ENCODE measurements at regions not wholly inside any gene's neighbourhood (a gene's known extent, or its start where the extent isn't known, plus 50 kb on each side); places are given as distances from the start of the nearest gene placed in this dataset.
"Not testable (repeated sequence)": the region's sequence is repeated elsewhere in the genome, so short reads cannot be mapped to it uniquely, and the experiment has no call there.

DNA sequence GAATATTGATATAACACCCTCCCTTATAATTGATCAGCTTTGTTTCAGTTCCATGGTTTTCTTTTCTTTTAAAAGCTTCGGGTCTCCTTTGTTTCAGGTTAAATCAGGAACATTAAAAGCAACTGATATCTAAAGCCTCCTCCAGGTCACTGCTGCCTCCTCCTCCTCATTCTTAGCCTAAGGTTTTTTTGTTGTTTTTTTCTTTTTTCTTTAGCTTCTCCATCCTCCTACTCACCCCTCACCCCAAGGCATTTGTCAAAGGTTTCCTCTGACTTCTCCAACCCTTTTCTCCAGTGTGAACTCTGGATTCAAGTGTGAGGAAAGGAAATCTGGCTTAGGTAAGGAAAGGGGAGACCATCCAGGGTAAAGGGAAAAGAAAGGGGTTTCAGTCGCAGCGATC is 420.2 kb upstream of the NFE2L3 start:
- Histone ChIP-seq H3K4me2 (no peak overlapping the region), H3K36me3 (no peaks in the 10 kb centered on the region), H3K4me3 (no peak overlapping the region), H3K4me1 (peaks cover 0 to 7% (median 0%) of the 10 kb centered on the region in 10 experiments; a peak in 7 of 20 replicates), H3K9ac (no peak overlapping the region), H3K27ac (no peak overlapping the region), H3K27me3 (no peaks in the 10 kb centered on the region), H4K20me1 (no peaks in the 10 kb centered on the region), H3K9me3 (replicated peaks in 1 of 11) (peaks cover 0 to 10% (median 0%) of the 10 kb centered on the region in 11 experiments; a peak in 1 of 22 replicates)
- TF ChIP-seq Cebpa-rat (IDR thresholded peaks at IDR 0.05), result no peak

DNA sequence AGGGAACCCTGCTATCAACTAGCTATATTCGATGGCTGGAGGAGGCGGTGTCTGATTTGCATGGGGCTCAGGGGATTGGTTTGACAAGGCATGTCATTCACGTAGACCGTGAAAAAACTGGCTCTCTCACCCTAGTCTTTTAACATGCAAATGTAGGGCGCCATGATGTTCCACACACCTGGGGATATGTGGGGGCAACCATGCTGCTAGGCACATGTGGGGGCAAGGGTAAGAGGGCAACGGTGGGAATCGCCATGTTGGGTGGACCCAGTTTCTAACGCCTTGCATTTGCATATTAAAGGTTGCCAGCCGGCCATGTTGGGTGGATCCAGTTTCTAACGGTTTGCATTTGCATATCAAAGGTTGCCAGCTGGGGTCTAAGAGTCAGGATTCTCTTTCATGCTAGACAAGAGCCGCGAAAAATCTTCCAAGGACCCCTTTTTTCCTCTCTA is 419.2 kb upstream of the NFE2L3 start:
- TF ChIP-seq Cebpa-rat (IDR thresholded peaks at IDR 0.05), result no peak
- no peak overlapping the region for H3K9ac ChIP-seq
- H3K36me3 ChIP-seq, result no peaks in the 10 kb centered on the region
- peaks cover 0 to 7% (median 0%) of the 10 kb centered on the region in 10 experiments; a peak in 7 of 20 replicates for H3K4me1 ChIP-seq
- no peak overlapping the region for H3K27ac ChIP-seq
- H4K20me1 ChIP-seq, result no peaks in the 10 kb centered on the region
- no peak overlapping the region for H3K4me2 ChIP-seq
- H3K27me3 ChIP-seq, result no peaks in the 10 kb centered on the region
- peaks cover 0 to 10% (median 0%) of the 10 kb centered on the region in 11 experiments; a peak in 1 of 22 replicates for H3K9me3 ChIP-seq (replicated peaks in 1 of 11)
- no peak overlapping the region for H3K4me3 ChIP-seq

- H3K27ac ChIP-seq, result no peak overlapping the region
- no peaks in the 10 kb centered on the region for H3K36me3 ChIP-seq
- H4K20me1 ChIP-seq, result no peaks in the 10 kb centered on the region
- H3K4me2 ChIP-seq, result peak overlapping the region in 2 of 11 experiments; percentile 1 to 10; a peak in 1 of 22 replicates
- no peak overlapping the region for H3K9ac ChIP-seq
- H3K27me3 ChIP-seq, result no peaks in the 10 kb centered on the region
- peaks cover 0 to 7% (median 0%) of the 10 kb centered on the region in 10 experiments; a peak in 7 of 20 replicates for H3K4me1 ChIP-seq
- H3K4me3 ChIP-seq, result no peak overlapping the region
- H3K9me3 ChIP-seq (replicated peaks in 1 of 11), result peaks cover 0 to 10% (median 0%) of the 10 kb centered on the region in 11 experiments; a peak in 1 of 22 replicates
- no peak for TF ChIP-seq Cebpa-rat (IDR thresholded peaks at IDR 0.05)
Measured at GRCh38 chr7:25735674-25736242, 416.2 kb upstream of the NFE2L3 start.

DNA sequence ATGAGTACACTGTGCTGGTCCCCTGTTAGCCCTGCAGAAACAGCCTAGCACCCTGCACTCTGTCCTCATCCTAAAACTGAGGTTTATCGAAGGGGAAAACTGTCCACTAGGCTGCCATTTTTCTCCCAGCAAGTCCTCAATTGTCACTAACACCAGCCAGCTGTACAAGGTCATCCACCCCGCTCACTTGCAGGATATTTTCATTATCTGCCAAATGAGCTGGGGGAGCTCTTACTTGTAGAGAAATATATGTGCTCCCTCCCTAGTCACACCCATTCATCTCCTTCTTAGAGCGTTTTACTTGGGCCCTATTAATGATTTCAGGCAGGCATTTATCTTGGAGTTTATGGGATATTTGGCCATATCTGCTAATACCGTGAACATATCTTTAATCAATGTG is 413.5 kb upstream of the NFE2L3 start:
- H3K27ac ChIP-seq, result no peak overlapping the region
- no peak overlapping the region for H3K4me2 ChIP-seq
- H3K4me3 ChIP-seq, result no peak overlapping the region
- H4K20me1 ChIP-seq, result no peaks in the 10 kb centered on the region
- no peaks in the 10 kb centered on the region for H3K36me3 ChIP-seq
- peaks cover 0 to 7% (median 0%) of the 10 kb centered on the region in 10 experiments; a peak in 3 of 20 replicates for H3K4me1 ChIP-seq
- TF ChIP-seq Cebpa-rat (IDR thresholded peaks at IDR 0.05), result no peak
- H3K9me3 ChIP-seq (replicated peaks in 1 of 11), result no peaks in the 10 kb centered on the region; a peak in 1 of 22 replicates
- no peak overlapping the region for H3K9ac ChIP-seq
- H3K27me3 ChIP-seq, result no peaks in the 10 kb centered on the region

DNA sequence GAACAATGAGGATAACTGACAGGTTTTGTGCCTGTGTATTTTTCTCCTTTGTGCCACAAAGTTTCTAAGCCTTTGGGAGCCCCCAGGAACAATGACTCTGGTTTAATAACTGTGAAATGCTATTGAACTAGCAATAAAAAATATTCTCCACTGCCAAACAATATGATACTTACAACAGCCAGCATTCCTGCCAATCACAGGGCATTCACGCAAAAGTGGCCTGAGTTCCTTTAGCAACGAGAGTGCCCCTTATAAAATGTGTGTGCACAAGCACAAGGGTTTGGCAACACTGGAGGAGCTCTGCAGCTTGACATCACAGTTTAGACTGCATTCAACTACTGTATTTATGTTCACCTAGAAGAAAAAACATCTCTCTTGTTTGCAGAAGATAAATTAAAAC is 412.9 kb upstream of the NFE2L3 start:
- Histone ChIP-seq H3K4me2 (no peak overlapping the region), H3K9ac (no peak overlapping the region), H3K36me3 (no peaks in the 10 kb centered on the region), H4K20me1 (no peaks in the 10 kb centered on the region), H3K9me3 (replicated peaks in 1 of 11) (no peaks in the 10 kb centered on the region; a peak in 1 of 22 replicates), H3K27ac (no peak overlapping the region), H3K4me1 (peaks cover 0 to 7% (median 0%) of the 10 kb centered on the region in 10 experiments; a peak in 3 of 20 replicates), H3K27me3 (no peaks in the 10 kb centered on the region), H3K4me3 (no peak overlapping the region)
- TF ChIP-seq Cebpa-rat (IDR thresholded peaks at IDR 0.05), result no peak

GRCh38 chr7:25742316-25742715 is 409.7 kb upstream of the NFE2L3 start:
- no peaks in the 10 kb centered on the region for H3K4me1 ChIP-seq
- H3K9me3 ChIP-seq (replicated peaks in 1 of 11), result no peaks in the 10 kb centered on the region; a peak in 1 of 22 replicates
- H3K4me3 ChIP-seq, result no peak overlapping the region
- no peaks in the 10 kb centered on the region for H3K27me3 ChIP-seq
- H3K36me3 ChIP-seq, result no peaks in the 10 kb centered on the region
- H3K27ac ChIP-seq, result no peak overlapping the region
- no peak for TF ChIP-seq Cebpa-rat (IDR thresholded peaks at IDR 0.05)
- no peak overlapping the region for H3K4me2 ChIP-seq
- H3K9ac ChIP-seq, result no peak overlapping the region
- H4K20me1 ChIP-seq, result no peaks in the 10 kb centered on the region

- not testable (repeated sequence) for H3K9ac ChIP-seq; H3K4me3 ChIP-seq; H4K20me1 ChIP-seq; H3K4me1 ChIP-seq; H3K9me3 ChIP-seq (replicated peaks in 1 of 11); H3K27me3 ChIP-seq; H3K36me3 ChIP-seq; H3K27ac ChIP-seq; H3K4me2 ChIP-seq
Measured at GRCh38 chr7:25743670-25744451, 408.1 kb upstream of the NFE2L3 start.

DNA sequence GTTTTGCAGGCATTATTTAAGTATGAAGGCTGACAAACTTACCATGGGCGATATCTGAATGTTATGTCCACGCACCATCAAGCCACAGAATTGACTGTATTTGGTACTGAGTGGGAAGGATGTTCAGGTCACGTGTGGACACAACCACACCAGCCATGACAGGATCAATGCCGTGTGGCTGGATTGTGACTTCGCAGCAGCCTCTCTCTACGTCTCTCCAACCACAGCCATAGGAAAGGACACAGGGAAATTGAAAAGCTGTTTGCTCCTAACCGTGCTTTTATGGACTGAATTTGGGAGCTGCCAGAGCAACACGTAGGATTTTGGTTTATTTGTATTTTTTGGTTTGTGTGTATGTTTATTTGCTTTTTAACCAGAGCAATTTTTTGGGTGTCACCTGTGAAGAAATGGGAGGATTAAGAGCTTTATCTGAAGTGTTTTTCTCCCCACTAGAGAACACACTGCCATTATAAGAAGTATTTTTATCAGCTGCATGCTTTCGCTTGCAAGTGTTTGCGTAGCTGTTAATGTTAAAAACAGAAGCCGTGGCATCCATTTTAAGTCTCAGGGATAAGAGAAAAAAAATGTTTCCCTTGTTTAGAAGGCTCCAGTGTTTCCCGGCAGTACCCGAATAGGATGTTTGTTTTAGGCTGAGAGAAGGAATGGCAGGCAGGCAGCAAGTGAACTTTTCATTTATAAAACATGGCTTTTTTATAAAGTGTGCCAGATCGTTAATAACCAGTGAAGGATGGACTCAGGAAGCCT is 401.1 kb upstream of the NFE2L3 start:
- H4K20me1 ChIP-seq, result no peaks in the 10 kb centered on the region
- no peaks in the 10 kb centered on the region for H3K27me3 ChIP-seq
- H3K4me3 ChIP-seq, result no peak overlapping the region
- H3K9ac ChIP-seq, result no peak overlapping the region
- H3K4me1 ChIP-seq, result no peaks in the 10 kb centered on the region
- no peak overlapping the region for H3K4me2 ChIP-seq
- H3K27ac ChIP-seq, result no peak overlapping the region
- TF ChIP-seq Cebpa-rat (IDR thresholded peaks at IDR 0.05), result no peak
- no peaks in the 10 kb centered on the region for H3K36me3 ChIP-seq
- no peaks in the 10 kb centered on the region for H3K9me3 ChIP-seq (replicated peaks in 1 of 11)

GRCh38 chr7:25752154-25752553 is 399.8 kb upstream of the NFE2L3 start:
- H3K36me3 ChIP-seq, result no peaks in the 10 kb centered on the region
- H3K4me1 ChIP-seq, result no peaks in the 10 kb centered on the region
- no peaks in the 10 kb centered on the region for H4K20me1 ChIP-seq
- no peaks in the 10 kb centered on the region for H3K27me3 ChIP-seq
- no peak overlapping the region for H3K4me2 ChIP-seq
- no peak overlapping the region for H3K4me3 ChIP-seq
- H3K9ac ChIP-seq, result no peak overlapping the region
- no peak overlapping the region for H3K27ac ChIP-seq
- no peak for TF ChIP-seq Cebpa-rat (IDR thresholded peaks at IDR 0.05)
- no peaks in the 10 kb centered on the region for H3K9me3 ChIP-seq (replicated peaks in 1 of 11)

Measured in BLaER1 treated with 17β-estradiol and CSF1 and Interleukin-3, amounts not matched to agents 10 nM and 100 nM (cell line).